CD4-positive, alpha-beta T cell (primary cell): ENCODE measurements at regions not wholly inside any gene's neighbourhood (a gene's known extent, or its start where the extent isn't known, plus 50 kb on each side); places are given as distances from the start of the nearest gene placed in this dataset.
"Not testable (repeated sequence)": the region's sequence is repeated elsewhere in the genome, so short reads cannot be mapped to it uniquely, and the experiment has no call there.

Experiments
- ATAC-seq: fragments of 200-7000 bp; cut with Tn5 transposase; one replicate; pipeline ENCODE4 v1.10.0; 2022; ENCODE audit warnings: mild to moderate bottlenecking; ENCODE audit not compliant: poor library complexity
- CTCF ChIA-PET: fragments of 350-600 bp; sonication (Branson Sonifier 250); formaldehyde crosslinking; loops from one replicate; lab custom pipeline; 2021; ENCODE audit warnings: antibody characterized with exemption, inconsistent platforms; lab: Charles Lee
- POLR2A ChIA-PET: fragments of 350-600 bp; sonication (Branson Sonifier 250); formaldehyde crosslinking; loops from one replicate; lab custom pipeline; 2021; ENCODE audit warnings: antibody characterized with exemption, inconsistent platforms; lab: Charles Lee
- DNase-seq, 14 experiments: peaks; one replicate each; pipeline ENCODE4 v3.0.0-alpha.2; 2013 to 2020; ENCODE audit warnings: mixed read lengths in 2 of 14
- H3K27ac ChIP-seq, 2 donors: one replicate each; pipeline versions ENCODE4 v1.5.1 to v1.7.0; 2013; ENCODE audit warnings: low read length in 2 of 2, low read depth in 1 of 2, mild to moderate bottlenecking in 1 of 2
- H3K27me3 ChIP-seq, 2 experiments: 1 replicate in 1 of 2; 2 replicates in 1 of 2; pipeline versions ENCODE4 v1.6.1 to v1.7.0; 2013; ENCODE audit warnings: low read length in 2 of 2, control low read depth in 1 of 2, mild to moderate bottlenecking in 1 of 2, moderate library complexity in 1 of 2; ENCODE audit not compliant: insufficient read depth in 2 of 2, control insufficient read depth in 1 of 2
- H3K36me3 ChIP-seq: one replicate; pipeline ENCODE4 v1.6.1; 2013; ENCODE audit warnings: low read length, control low read depth; ENCODE audit not compliant: insufficient read depth
- H3K4me1 ChIP-seq: one replicate; pipeline ENCODE4 v1.6.1; 2013; ENCODE audit warnings: low read length, control low read depth; ENCODE audit not compliant: insufficient read depth
- H3K4me3 ChIP-seq: one replicate; pipeline ENCODE4 v1.5.1; 2013; ENCODE audit warnings: mild to moderate bottlenecking, low read length, moderate library complexity
- H3K9me3 ChIP-seq, 2 experiments: 1 replicate in 1 of 2; 2 replicates in 1 of 2; pipeline versions ENCODE4 v1.6.1 to v1.7.0; 2013; ENCODE audit warnings: low read length in 2 of 2, mild to moderate bottlenecking in 2 of 2, control low read depth in 1 of 2, moderate library complexity in 1 of 2; ENCODE audit not compliant: control insufficient read depth in 1 of 2, insufficient read depth in 1 of 2
- H3K27ac Mint-ChIP-seq: one replicate; pipeline ENCODE4 v1.8.0; 2020; ENCODE audit warnings: mixed read lengths
- H3K27me3 Mint-ChIP-seq: one replicate; pipeline ENCODE4 v1.8.0; 2021; ENCODE audit warnings: mixed read lengths
- H3K36me3 Mint-ChIP-seq: one replicate; pipeline ENCODE4 v1.8.0; 2021; ENCODE audit warnings: low read depth, mixed read lengths
- H3K4me1 Mint-ChIP-seq: one replicate; pipeline ENCODE4 v1.8.0; 2021; ENCODE audit warnings: low read depth, mixed read lengths
- H3K4me3 Mint-ChIP-seq: one replicate; pipeline ENCODE4 v1.8.0; 2020; ENCODE audit warnings: mild to moderate bottlenecking, mixed read lengths
- H3K9me3 Mint-ChIP-seq: one replicate; pipeline ENCODE4 v1.8.0; 2020; ENCODE audit warnings: mixed read lengths
- intact Hi-C, 2 experiments: fragments of 100-400 bp; cut with DNase I in 1 of 2; cut with micrococcal nuclease in 1 of 2; formaldehyde crosslinking; loops; one replicate each; pipeline versions ENCODE4 v1.15.1 to v1.9.0; 2023 to 2025; cut with DNase I, micrococcal nuclease
- TF ChIP-seq, protein P1 (sequence below): fragments of 200-600 bp; IDR thresholded peaks from one replicate; pipeline ENCODE4 v1.8.0; 2022; ENCODE audit warnings: antibody characterized with exemption, mild to moderate bottlenecking

DNA sequence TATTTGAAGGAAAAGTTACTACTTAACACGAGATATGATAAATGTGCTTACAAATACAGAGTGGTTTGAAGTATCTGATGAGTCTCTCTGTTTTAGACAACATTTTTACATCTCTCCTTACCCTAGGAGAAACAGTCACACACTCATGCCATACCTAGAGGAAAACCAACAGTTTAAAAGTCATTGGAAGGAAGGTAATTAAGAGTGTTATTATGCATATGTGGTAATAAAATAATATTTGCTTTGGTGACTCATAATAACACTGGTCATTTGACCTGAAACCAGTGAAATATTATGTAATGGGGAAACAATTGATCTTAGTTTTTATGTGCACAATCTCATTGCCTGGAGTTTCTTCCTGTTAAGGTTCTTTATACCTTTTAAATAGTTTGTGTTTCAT is 136.9 kb upstream of the SOX21 start:
- Histone ChIP-seq H3K4me3 (no peak overlapping the region), H3K27me3 (peaks cover 0 to 3% of the 10 kb centered on the region in 2 experiments), H3K9me3 (no peaks in the 10 kb centered on the region), H3K36me3 (no peaks in the 10 kb centered on the region), H3K27ac (no peak overlapping the region), H3K4me1 (no peaks in the 10 kb centered on the region)
- Mint-ChIP-seq H3K9me3 (no peaks in the 10 kb centered on the region), H3K36me3 (no peaks in the 10 kb centered on the region), H3K27me3 (no peaks in the 10 kb centered on the region), H3K4me1 (no peaks in the 10 kb centered on the region), H3K27ac (no peak overlapping the region), H3K4me3 (no peak overlapping the region)
- POLR2A ChIA-PET = no interaction called here
- DNase-seq = no peak
- intact Hi-C loops = no loop called here
- CTCF ChIA-PET = no interaction called here
- ATAC-seq = no peak
- TF ChIP-seq, protein P1, sequence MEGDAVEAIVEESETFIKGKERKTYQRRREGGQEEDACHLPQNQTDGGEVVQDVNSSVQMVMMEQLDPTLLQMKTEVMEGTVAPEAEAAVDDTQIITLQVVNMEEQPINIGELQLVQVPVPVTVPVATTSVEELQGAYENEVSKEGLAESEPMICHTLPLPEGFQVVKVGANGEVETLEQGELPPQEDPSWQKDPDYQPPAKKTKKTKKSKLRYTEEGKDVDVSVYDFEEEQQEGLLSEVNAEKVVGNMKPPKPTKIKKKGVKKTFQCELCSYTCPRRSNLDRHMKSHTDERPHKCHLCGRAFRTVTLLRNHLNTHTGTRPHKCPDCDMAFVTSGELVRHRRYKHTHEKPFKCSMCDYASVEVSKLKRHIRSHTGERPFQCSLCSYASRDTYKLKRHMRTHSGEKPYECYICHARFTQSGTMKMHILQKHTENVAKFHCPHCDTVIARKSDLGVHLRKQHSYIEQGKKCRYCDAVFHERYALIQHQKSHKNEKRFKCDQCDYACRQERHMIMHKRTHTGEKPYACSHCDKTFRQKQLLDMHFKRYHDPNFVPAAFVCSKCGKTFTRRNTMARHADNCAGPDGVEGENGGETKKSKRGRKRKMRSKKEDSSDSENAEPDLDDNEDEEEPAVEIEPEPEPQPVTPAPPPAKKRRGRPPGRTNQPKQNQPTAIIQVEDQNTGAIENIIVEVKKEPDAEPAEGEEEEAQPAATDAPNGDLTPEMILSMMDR = no peak

DNA sequence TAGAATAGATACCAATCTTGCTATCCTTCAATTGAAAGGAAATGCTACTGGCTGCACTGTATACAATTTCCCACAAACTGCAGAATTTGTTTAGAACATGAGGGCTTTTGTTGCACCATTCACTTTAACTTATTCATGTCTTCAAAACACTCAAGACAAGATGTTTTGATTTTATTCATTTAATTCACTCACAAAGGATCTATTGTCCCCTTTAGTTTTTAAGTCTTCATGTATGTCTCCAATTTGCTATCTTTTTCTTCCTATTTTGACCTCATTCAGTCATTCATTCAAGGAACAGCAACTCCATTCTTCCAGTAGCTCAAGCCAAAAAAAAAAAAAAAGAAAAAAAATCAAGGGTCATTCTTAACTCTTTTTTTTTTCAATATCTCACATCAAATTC is 130.6 kb upstream of the SOX21 start:
- H3K27me3 ChIP-seq = no peaks in the 10 kb centered on the region
- ATAC-seq (no peak), DNase-seq (no peak)
- Mint-ChIP-seq H3K36me3 (no peaks in the 10 kb centered on the region), H3K9me3 (peaks cover 3% of the 10 kb centered on the region), H3K27me3 (no peaks in the 10 kb centered on the region), H3K27ac (no peak overlapping the region), H3K4me3 (no peak overlapping the region), H3K4me1 (no peaks in the 10 kb centered on the region)
- TF ChIP-seq, protein P1 = no peak
- no peaks in the 10 kb centered on the region for H3K9me3 ChIP-seq
- intact Hi-C loops = no loop called here
- H3K4me1 ChIP-seq = no peaks in the 10 kb centered on the region
- ChIA-PET POLR2A (no interaction called here), CTCF (no interaction called here)
- no peak overlapping the region for H3K27ac ChIP-seq
- no peaks in the 10 kb centered on the region for H3K36me3 ChIP-seq
- no peak overlapping the region for H3K4me3 ChIP-seq

DNA sequence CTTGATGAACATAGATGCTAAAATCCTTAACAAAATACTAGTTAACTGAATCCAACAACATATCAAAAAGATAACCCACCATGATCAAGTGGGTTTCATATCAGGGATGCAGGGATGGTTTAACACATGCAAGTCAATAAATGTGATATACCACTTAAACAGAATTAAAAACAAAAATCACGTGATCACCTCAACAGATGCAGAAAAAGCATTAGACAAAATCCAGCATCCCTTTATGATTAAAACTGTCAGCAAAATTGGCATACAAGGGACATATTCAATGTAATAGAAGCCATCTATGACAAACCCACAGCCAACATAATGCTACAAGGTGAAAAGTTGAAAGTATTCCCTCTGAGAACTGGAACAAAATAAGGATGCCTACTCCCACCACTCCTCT is 124.7 kb upstream of the SOX21 start:
- H3K4me1 Mint-ChIP-seq, H3K4me1 ChIP-seq, H3K9me3 Mint-ChIP-seq, H3K27ac Mint-ChIP-seq, DNase-seq, H3K4me3 Mint-ChIP-seq, H3K36me3 Mint-ChIP-seq, H3K27me3 ChIP-seq, H3K36me3 ChIP-seq, POLR2A ChIA-PET, CTCF ChIA-PET, H3K4me3 ChIP-seq, ATAC-seq, intact Hi-C loops, H3K27ac ChIP-seq: not testable (repeated sequence)
- peaks cover 0 to 10% of the 10 kb centered on the region in 2 experiments for H3K9me3 ChIP-seq
- H3K27me3 Mint-ChIP-seq = peaks cover 35% of the 10 kb centered on the region

DNA sequence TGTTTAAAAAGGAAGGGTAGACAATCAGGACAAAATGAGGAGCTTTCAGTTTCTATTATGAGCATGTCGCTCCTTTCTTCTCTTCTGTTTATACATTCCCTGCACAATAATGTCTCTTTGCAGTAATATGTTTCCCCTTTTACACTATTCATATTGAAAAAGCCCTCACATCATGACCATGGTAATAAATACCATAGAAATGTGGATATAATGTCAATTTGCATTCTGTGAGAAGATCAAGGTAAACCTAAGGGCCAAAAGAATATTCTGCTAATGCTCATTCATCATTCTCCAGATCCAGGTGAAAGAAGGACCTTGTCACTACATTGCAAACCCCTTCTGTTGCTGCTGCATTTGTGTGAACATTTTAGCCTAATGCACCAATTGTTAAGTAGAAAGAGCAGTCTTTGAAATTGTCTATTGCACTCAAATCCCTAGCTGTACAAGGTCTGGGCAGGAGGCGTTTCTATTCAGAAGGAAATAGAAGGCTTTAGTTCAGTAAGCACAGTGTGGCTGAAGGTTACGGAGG is 117.6 kb upstream of the SOX21 start:
- intact Hi-C loops = no loop called here
- peaks cover 0 to 10% of the 10 kb centered on the region in 2 experiments for H3K9me3 ChIP-seq
- H3K27me3 ChIP-seq = no peaks in the 10 kb centered on the region
- no peak for DNase-seq
- no peaks in the 10 kb centered on the region for H3K36me3 ChIP-seq
- Mint-ChIP-seq H3K4me1 (no peaks in the 10 kb centered on the region), H3K27ac (no peak overlapping the region), H3K9me3 (no peaks in the 10 kb centered on the region), H3K27me3 (peaks cover 25% of the 10 kb centered on the region), H3K4me3 (no peak overlapping the region), H3K36me3 (no peaks in the 10 kb centered on the region)
- ATAC-seq = no peak
- ChIA-PET CTCF (no interaction called here), POLR2A (no interaction called here)
- no peaks in the 10 kb centered on the region for H3K4me1 ChIP-seq
- no peak overlapping the region for H3K27ac ChIP-seq
- H3K4me3 ChIP-seq = no peak overlapping the region
- TF ChIP-seq, protein P1 = no peak
